ENCODE measurements at regions not wholly inside any gene's neighbourhood (a gene's known extent, or its start where the extent isn't known, plus 50 kb on each side); places are given as distances from the start of the nearest gene placed in this dataset.
A peak's percentile ranks its signal among the peaks of the same experiment; 100 is the strongest.

DNA sequence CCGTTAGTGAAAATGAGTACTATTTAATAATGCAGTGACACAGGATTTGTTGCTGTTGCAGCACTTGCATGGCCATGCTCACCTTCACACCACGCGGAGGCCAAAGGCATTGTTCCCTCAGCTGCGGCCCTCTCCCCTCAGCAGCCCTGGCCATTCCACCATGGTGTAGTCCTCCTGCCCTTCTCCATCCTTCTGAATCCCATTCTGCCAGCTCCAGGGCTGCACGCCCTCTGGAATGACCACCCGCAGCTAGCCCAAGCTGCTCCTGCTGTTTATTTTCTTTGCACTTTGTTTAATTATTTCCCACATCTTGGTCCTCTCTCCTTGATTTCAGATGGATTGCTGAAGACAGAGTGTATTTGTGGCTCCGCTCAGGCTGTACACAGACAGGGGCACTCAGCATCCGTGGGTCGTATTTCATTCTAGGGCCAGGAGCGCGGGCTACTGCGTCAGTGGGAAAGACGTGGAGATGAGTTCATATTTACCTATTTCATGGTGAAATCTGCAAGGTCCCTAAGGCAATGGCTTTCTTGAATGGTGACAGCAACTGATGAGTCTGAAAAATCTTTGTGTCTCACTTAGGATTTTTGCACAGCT, 81.4 kb upstream of the DUSP22 start:
- DNase-seq = no peak

DNA sequence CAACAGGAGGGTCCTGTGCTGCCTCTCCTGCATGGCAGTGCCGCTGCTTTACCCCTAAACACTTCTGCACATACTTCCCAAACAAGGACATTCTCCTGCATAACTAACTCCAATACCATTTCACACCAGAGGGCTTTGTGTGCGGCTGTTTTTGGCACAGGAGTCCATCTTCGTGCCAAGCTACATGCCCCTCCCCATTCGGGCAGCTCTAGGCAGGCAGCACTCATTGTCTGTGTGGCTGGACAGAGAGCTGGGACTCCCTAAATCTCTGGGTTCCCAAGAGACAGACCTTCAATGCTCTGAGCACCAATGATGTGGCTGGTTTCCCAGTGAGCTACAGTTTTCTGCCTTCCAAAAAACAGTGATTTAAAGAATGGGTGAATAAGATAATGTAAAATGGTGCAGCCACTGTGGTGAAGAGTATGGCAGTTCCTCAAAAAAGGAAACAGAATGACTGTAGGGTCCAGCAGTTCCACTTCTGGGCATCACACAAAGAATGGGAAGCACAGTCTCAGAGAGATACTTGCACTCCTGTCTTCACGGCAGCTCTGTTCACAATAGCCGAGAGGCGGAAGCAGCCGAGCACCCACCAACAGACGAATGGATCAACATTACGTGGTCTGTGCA, 80.3 kb upstream of the DUSP22 start:
- no peak for DNase-seq

DNA sequence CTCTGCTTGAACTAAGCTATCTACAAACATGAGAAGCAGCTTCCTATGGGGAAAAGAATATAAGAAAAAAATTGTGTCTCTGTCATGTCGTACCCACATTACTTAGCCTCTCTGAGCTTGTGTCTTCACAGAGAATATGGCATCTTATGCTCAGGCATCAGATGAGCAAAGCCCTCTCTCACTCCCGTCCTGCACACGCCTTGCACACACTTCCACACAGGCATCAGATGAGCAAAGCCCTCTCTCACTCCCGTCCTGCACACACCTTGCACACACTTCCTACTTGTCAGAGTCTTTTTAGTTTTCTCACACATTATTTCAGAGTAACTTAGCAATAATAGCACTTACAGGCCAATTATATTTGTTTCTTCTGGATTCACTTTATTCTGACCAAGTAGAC, 79.0 kb upstream of the DUSP22 start:
- no peak for DNase-seq

DNA sequence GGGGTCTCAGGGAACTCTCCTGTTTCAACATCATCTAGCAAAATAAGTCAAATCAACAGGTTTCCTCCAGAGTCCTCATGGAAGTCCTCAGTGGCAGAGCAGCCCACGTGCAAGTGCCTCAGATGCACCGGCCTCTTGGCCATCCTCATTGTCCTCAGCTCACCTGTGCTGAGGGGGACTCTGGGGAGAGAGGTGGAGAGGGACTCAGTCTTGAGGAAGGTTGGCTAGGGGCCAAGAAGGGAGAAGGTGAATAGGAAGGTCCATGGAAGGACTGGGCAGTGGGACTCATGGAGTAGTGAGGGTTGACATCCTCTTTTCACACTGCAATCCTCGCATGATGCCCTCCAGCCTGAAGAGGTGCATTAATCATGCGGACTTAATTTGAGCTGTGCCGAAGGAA, 77.9 kb upstream of the DUSP22 start:
- no peak for DNase-seq

DNA sequence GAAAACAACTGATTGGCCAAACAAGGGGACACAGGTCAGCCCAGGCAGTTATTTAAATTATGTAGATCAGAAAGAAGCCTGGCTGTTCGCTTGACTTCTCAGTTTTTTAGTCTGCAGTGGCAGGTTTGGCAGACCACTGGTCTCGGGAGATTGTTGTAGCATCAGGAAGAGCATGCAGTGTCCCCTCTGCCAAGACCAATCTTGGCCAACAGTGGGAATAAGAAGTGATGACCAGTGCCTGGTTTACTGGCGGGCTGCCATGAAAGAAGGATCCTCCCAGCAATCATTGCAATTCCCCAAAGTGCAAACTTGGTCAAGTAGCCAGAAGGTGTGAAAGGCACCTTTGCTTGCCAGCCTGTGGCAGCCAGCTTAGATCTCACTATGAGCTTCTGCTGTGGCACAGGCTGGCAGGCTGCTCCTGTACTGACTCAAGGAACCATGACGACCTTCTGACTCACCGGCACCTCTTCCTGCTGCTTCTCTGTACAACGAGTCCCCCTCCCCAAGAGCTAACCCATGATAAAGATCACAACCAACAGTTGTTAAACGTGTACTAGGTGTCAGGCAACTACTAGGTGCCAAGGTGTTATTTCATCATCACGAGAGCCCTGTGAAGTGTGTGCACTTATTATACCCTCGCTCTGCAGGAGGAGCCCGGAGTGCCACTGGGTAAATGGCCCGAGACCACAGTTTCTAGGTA, 76.8 kb upstream of the DUSP22 start:
- DNase-seq = no peak

DNA sequence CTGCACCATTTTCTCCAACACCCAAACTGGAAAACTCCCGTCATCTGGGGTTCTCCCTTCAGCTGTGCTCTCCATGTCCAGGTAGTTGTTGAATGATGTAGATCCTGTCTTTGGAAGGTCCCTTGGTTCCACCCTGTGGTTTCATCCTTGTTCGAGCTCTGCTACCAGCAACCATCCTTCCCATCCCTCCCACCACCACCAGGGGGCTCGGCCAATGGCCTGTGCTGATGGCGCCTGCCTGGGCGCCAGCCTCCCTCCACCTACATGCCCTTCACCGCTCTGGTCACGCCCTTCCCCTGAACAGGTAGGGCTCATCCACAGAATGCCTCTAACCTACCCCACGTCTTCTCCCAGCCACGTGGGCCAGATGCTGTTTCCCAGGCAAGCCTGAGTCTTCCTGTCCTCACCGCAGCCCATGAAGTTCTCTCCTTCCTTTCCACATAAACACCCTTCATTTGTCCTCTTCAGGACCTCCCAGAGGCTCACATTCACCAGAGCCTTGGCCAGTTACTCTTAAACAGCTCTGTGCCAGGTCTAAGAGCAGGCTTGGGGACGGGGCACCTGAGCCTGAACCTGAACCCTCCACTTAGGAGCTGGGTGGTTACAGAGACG, 75.1 kb upstream of the DUSP22 start:
- peak; percentile 39 for DNase-seq

DNA sequence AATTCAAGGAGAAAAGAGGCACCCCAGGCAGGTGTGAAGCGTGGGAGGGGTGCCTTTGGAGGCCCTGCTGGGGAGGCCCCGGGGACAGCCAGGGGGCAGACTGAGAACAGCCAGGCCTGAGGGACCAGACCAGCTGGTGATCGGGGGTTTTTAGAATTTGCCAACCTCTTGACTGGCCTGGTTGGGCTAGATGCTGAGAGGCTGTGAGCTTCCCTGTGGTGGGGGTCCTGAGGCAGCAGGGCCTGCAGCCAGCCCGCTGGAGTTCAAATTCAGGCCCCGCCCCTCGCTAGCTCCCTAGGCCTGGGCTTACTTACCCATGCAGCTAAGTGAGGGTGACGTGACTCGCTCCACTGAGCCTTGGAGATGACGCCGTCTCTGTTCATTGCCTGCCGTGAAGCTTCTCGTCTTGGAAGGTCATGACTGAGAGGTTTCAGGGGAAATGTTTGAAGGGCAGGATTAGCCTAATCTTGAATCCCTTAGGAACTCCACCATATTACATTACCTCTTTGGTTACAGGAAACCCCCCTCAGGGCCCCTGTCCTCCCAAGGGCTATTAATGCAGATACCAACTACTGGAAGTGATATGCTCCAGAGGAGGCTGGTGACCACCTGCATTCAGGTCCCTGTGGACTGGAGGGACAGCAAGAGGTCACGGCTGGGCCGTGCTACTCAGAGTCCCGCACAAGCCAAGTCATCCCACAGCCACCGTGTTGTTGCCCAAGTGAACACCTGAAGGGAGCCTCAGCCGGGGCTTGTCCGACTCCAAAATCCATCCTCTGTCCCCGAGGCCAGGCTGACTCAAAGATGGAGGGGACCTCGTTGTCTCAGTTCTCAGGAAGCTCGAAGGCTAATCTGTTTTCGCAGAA, 73.9 kb upstream of the DUSP22 start:
- DNase-seq = peak; percentile 27

DNA sequence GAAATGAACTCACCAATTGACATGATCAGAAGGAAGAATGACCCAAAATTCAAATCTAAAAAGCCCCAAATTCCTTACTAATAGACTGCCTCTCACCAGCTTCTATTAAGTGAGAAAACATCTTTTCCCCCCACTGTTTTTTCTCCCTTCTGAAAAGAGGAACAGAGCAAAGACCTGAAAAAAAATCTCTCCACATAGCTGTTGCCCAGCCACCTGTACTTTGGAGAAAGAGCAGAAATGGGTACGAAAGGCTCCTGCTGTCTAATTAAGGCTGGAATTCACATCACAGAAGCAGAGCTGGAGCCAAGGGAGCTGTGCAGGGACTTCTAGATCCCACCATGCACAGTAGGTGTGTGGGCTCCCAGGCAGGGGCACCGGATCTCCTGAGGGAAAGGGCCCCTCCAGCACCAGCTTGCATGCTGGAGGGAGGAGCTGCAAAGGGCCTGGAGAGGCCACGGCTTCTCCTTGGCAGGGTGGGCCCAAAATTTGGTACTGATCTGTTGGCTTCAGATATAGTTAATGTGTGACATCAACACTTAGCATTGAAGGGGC, 73.2 kb upstream of the DUSP22 start:
- DNase-seq = no peak

DNA sequence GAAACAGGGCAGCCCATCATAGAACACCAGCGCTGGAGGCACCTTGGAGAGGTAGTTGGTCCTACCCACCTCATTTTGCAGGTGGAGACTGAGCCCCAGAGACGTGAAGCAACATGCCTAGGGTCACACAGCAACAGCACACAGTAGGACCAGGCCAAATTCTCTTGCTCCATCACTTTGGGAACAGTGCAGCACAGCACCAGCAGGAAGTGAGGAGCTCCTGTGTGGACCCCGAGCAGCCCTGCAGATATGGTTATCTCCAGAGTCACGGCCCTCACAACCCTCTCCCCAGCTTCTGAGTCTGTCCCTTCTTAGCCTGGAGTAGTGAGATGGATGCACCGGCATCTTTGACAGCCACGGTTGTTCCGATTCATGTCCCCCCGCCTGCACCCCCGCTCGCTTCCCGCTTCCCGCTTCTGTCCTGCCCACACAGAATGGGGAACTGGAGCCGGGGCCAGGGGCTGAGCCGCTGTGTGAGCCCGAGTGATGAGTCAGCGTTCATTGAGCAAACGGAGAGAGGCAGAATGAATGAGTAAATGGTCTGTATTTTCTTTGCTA, 72.6 kb upstream of the DUSP22 start:
- DNase-seq = no peak

DNA sequence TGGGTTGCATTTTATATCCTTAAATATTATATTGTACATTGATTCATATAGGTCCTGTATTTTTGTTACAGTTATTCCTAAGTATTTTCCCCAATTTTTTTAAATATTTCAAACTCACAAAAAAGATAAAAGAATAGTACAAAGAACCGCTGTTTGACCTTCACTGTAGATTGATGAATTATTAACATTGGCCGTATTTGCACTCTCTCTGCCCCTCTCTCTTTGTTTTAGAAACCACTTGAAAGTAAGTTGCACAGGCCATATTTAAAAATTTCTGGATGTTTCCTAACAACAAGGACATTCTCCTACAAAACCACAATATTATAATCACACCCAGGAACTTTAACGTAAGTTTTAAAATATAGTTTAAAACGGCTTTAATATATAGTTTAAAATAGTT, 72.0 kb upstream of the DUSP22 start:
- DNase-seq = no peak

DNA sequence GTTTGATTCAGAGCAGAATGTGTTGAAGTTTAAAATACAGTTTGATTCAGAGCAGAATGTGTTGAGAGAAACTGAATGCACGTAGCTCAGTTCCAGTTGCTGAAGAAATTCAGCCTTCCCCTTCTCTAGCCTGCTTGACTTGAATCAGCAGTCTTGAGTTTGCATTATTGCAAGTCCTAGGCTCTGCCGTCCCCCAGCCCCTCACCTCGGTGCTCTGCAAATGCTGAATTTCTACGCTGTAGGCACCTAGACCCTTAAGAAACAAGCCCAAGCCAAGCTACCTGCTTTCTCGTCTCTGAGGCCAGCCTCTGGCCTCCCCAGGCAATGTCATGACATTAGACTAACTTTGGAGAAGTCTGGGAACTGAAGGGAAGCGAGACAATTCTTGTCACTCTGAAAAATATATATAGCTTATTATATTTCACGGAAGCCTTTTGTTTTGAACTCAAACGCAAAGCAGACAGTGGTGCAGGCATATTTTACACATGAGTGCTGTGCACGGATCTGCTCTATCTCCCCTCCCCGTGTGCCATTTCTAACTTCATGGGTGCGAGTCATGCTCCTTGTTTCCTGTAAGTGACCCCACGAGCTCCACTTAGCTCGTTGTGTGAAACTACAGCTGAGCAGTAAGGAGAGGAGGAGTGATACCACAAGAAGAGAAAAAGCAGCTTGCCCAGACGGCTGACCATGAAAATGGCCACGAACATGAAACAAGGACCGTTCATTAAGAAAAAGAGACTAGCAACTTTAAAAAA, 71.4 kb upstream of the DUSP22 start:
- no peak for DNase-seq

DNA sequence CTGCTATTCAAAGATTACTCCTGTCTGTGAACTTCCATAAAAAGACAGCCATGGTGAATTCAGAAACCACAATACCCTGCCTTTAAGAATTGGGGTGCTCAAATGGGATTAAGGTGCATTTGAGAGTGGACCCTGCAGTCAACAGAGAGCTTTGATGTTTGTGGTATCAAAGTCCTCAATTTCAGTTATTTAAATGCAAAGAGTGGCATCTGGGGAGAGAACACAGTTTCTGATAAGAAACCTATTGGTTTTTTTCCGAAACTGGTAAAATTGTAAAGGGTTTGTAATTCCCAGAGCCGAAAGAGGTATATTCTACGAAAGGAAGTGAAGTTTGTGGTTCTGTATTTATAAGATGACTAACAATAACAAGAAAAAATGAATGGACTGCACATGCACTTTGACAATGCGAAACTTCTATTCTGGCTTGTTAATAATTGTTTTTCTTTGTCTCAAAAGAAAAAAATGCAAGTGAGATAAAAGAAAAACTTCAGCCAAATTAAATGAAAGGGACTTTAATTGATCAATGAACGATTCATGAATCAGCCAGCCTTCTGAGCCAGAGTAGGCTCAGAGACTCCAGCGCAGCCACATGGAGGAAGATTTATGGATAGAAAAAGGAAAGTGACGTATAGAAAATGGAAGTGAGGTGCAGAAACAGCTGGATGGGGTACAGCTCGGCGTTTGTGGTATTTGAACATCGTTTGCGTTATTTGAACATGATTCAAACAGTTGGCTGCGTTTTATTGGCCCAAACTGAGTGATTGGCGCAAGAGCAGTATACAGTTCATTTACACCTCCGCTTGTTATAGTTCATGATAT, 70.5 kb upstream of the DUSP22 start:
- no peak for DNase-seq

DNA sequence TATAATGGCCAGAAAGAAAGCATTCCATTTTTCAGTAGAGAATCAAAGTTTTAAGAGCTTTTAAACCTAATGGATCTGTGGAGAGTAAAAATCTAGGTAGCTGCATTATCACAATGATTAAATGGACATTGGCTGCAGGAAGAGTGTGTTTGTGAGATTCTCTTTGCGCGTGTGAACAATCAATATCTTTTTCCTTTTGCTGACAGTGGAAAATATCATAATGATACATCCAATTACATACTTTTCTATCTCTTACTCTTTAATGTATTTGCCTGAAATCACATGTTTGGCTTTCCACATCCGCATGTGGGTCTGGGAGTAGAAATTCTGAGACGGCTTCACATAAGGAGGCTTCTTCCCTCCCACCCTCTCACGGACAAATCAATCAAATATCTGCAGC, 69.8 kb upstream of the DUSP22 start:
- DNase-seq = no peak

DNA sequence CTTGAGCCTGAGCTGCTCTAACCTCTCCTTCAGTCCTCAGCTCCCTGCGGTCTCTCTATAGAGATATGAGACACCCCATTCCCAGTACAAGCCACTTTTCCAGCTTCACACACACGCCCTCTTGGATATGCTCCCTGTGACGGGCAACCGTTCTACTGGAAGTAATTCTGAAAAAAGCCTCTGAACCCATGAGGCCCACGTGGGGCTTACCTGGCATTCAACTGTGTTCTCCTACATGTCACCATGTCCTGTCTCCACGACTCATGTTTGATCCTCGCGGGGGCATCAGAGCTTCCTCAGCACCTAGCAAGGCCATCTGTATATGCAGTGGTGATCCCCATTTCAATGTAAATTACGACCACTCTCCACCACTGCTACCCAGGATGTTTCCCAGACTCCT, 69.2 kb upstream of the DUSP22 start:
- no peak for DNase-seq

DNA sequence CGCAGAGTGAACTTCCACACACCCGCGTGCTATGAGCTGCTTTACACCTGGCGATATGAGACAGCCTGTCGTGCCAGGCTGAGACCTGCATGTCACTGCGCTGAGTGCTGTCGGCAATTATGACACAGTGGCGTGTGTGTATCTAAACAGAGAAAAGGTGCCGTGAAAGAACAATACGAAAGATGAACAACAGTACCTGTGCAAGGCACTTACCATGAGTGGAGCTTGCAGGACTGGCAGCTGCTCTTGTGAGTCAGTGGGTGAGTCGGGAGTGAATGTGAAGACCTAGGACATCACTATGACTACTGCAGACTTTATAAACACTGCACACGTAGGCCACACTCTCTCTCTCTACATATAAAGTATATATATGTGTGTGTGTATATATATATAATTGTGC, 68.5 kb upstream of the DUSP22 start:
- no peak for DNase-seq

DNA sequence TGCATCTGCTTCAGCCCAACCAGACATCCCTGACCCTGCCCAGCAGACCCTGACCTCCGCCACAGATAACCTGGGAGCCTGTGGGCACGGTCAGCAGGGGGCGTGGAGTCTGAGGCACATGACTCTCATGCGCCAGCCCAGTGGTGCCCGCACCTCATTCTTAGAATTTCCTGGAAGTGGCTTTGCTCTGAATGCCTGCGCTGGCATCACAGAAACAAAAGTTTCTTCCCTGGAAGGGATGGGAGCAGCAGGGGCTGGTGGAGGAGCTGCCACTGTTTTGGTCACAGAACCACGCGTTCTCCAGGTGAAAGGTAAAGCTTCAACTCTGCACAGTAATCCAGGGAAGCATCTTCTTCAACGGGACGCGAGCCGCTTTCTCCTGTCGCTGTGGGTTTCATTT, 67.9 kb upstream of the DUSP22 start:
- DNase-seq = no peak

DNA sequence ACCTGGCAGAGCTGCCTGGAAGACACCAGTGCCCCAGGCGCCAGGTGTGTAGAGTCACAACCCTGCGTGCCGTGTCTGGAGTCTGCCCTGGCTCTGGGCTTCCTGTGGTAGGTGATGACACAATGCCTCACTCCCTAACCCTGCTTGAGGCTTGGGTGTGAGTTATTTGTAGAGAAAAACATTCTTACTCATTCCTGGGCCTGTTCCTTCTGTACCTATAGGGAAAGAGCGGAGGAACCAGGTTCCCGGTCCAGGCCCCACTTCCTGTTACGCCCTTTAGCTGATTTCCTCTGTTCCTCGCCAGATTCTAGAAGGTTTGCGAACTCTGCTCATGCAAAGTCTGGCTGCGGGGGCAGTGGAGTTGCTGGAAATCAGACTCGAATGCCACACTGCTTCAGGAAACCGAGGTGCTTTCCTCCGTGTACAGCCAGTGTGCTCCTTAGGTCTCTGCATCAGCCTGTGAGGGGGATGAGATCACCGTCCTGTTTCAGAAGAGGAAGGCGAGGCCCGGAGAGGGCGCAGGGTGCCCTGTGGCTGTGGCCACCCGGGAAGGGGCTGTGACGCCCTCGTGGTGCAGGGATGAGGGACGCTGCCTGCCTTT, 67.1 kb upstream of the DUSP22 start:
- DNase-seq = no peak

DNA sequence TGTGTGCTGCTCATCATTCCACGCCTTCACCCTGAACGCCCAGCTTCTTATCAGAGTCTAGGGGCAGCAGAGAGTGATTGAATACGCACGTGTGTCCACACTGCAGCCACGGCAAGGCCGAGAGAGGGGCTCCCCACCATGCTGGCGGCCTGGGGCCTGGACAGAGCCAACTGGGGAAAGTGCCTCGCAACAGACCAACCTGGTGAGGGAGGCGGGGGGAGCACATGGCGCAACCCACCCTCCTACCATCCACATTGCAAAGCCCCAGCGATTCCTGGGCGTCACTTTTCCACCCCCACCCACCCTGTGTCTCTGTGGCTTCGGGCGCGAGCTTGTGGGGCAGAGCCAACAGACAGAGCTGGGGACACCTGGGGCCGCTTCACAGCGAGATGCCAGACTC, 66.4 kb upstream of the DUSP22 start:
- no peak for DNase-seq

DNA sequence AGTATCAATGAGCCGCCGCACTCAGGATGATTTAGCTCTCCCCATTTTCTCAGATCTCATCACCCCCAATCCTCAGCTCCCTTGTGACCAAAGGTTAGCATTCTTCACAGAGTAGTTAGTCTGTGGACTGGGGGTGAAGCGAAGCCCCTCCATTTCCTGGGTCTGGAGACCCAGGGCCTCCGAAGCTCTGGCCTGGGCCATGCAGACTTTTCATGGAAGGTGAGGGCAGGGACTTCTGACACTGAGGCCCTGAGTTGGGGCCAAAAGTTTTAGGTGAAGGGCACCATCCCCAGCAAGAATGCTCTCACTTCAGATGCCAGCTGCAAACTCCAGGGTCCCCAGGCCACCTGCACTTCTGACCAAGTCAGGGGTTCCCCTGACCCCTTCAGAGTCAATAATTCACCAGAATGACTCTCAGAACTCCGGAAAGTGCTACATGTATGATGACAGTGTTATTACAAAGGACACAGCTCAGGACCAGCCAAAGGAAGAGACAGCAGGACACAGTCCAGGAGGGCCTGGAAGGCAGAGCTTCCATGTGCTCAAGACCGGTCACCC, 65.7 kb upstream of the DUSP22 start:
- DNase-seq = no peak

Measured in NCI-H82 (cell line).